Endodermal cell (in vitro differentiated cells): ENCODE measurements at regions not wholly inside any gene's neighbourhood (a gene's known extent, or its start where the extent isn't known, plus 50 kb on each side); places are given as distances from the start of the nearest gene placed in this dataset.

Source experiments
- DNase-seq: peaks from one replicate; pipeline ENCODE4 v3.0.0-alpha.2; 2017
- H3K27ac ChIP-seq: 2 replicates; pipeline ENCODE4 v1.5.1; 2013; ENCODE audit warnings: mild to moderate bottlenecking, low read depth, low read length, moderate library complexity
- H3K27me3 ChIP-seq: 2 replicates; pipeline ENCODE4 v1.6.1; 2013; ENCODE audit warnings: mild to moderate bottlenecking, low read length, moderate library complexity; ENCODE audit not compliant: insufficient read depth, control insufficient read depth, poor library complexity, severe bottlenecking
- H3K36me3 ChIP-seq: 2 replicates; pipeline ENCODE4 v1.7.0; 2013; ENCODE audit warnings: mild to moderate bottlenecking, low read length, moderate library complexity; ENCODE audit not compliant: control insufficient read depth, insufficient read depth
- H3K4me1 ChIP-seq: one replicate; pipeline ENCODE4 v1.7.0; 2013; ENCODE audit warnings: low read length; ENCODE audit not compliant: control insufficient read depth, insufficient read depth
- H3K4me3 ChIP-seq: 2 replicates; pipeline ENCODE4 v1.5.1; 2013; ENCODE audit warnings: mild to moderate bottlenecking, low read length, moderate library complexity
- H3K9ac ChIP-seq: 2 replicates; pipeline ENCODE4 v1.6.1; 2013; ENCODE audit warnings: mild to moderate bottlenecking, low read length, moderate library complexity; ENCODE audit not compliant: poor library complexity, severe bottlenecking; ENCODE audit errors: extremely low read depth
- H3K9me3 ChIP-seq: 2 replicates; pipeline ENCODE4 v1.6.1; 2013; ENCODE audit warnings: mild to moderate bottlenecking, low read length, moderate library complexity; ENCODE audit not compliant: control insufficient read depth
- H3K27ac Mint-ChIP-seq: 2 replicates; pipeline ENCODE4 v1.8.0; 2020; ENCODE audit warnings: mixed read lengths
- H3K27me3 Mint-ChIP-seq: 2 replicates; pipeline ENCODE4 v1.8.0; 2021; ENCODE audit warnings: mild to moderate bottlenecking, mixed read lengths; ENCODE audit not compliant: insufficient read depth
- H3K36me3 Mint-ChIP-seq: 2 replicates; pipeline ENCODE4 v1.8.0; 2020; ENCODE audit warnings: low read depth, mixed read lengths
- H3K4me1 Mint-ChIP-seq: 2 replicates; pipeline ENCODE4 v1.8.0; 2020; ENCODE audit warnings: mixed read lengths
- H3K4me3 Mint-ChIP-seq: 2 replicates; pipeline ENCODE4 v1.8.0; 2020; ENCODE audit warnings: mild to moderate bottlenecking, moderate library complexity, mixed read lengths
- H3K9me3 Mint-ChIP-seq: 2 replicates; pipeline ENCODE4 v1.8.0; 2020; ENCODE audit warnings: mild to moderate bottlenecking, mixed read lengths
- CTCF ChIP-seq: fragments of 200-600 bp; sonication (generic); conservative IDR thresholded peaks from 2 replicates; pipeline ENCODE4 v1.5.0; 2021; ENCODE audit warnings: antibody characterized with exemption, mild to moderate bottlenecking
- WGBS, 2 experiments: methylation state at CpG; one replicate each; pipeline versions ENCODE4 v1.1.5 to v1.1.7; 2013; ENCODE audit warnings: missing lambda C conversion rate in 2 of 2, mixed read lengths in 1 of 2; ENCODE audit not compliant: insufficient coverage in 1 of 2, insufficient read length in 1 of 2; 5-methylcytosine and 5-hydroxymethylcytosine counted together

GRCh38 chr12:98220636-98221035, 294.8 kb upstream of the TMPO start:
- H3K27ac Mint-ChIP-seq, result no peak overlapping the region
- 68 to 70% methylated on average over 2 of the region's 2 CpGs for WGBS, 2 experiments

GRCh38 chr12:98221243-98221808, 294.1 kb upstream of the TMPO start:
- Histone ChIP-seq H3K27ac (no peak overlapping the region), H3K9me3 (peaks cover 5% of the 10 kb centered on the region), H3K9ac (no peak overlapping the region), H3K27me3 (no peaks in the 10 kb centered on the region), H3K4me3 (no peak overlapping the region), H3K4me1 (peaks cover 5% of the 10 kb centered on the region), H3K36me3 (no peaks in the 10 kb centered on the region)
- Mint-ChIP-seq H3K4me3 (no peak overlapping the region), H3K9me3 (peaks cover 1% of the 10 kb centered on the region), H3K4me1 (peaks cover 54% of the 10 kb centered on the region), H3K36me3 (no peaks in the 10 kb centered on the region), H3K27me3 (no peaks in the 10 kb centered on the region), H3K27ac (peak overlapping the region; percentile 10)
- peak; percentile 59 for DNase-seq
- no peak for TF ChIP-seq CTCF
- 78 to 86% methylated on average over 3 to 7 of the region's 8 CpGs for WGBS, 2 experiments

More at GRCh38 chr12:98220636-98221035, 294.8 kb upstream of the TMPO start:
- Mint-ChIP-seq H3K36me3 (no peaks in the 10 kb centered on the region), H3K9me3 (no peaks in the 10 kb centered on the region), H3K4me3 (no peak overlapping the region), H3K4me1 (peaks cover 54% of the 10 kb centered on the region), H3K27me3 (no peaks in the 10 kb centered on the region)
- Histone ChIP-seq H3K4me3 (no peak overlapping the region), H3K27ac (no peak overlapping the region), H3K9ac (no peak overlapping the region), H3K9me3 (no peaks in the 10 kb centered on the region), H3K36me3 (no peaks in the 10 kb centered on the region), H3K4me1 (peaks cover 5% of the 10 kb centered on the region), H3K27me3 (no peaks in the 10 kb centered on the region)
- TF ChIP-seq CTCF, result no peak
- no peak for DNase-seq

- peaks cover 54% of the 10 kb centered on the region for H3K4me1 Mint-ChIP-seq
- WGBS, 2 experiments, result 92 to 97% methylated on average over 1 of the region's 2 CpGs
- Histone ChIP-seq H3K36me3 (no peaks in the 10 kb centered on the region), H3K27ac (no peak overlapping the region), H3K4me3 (no peak overlapping the region), H3K4me1 (peaks cover 5% of the 10 kb centered on the region), H3K27me3 (no peaks in the 10 kb centered on the region), H3K9me3 (peaks cover 13% of the 10 kb centered on the region), H3K9ac (no peak overlapping the region)
- H3K9me3 Mint-ChIP-seq, result peaks cover 7% of the 10 kb centered on the region
- no peak overlapping the region for H3K27ac Mint-ChIP-seq
- no peak for DNase-seq
- no peak for TF ChIP-seq CTCF
- H3K27me3 Mint-ChIP-seq, result no peaks in the 10 kb centered on the region
- H3K36me3 Mint-ChIP-seq, result no peaks in the 10 kb centered on the region
- no peak overlapping the region for H3K4me3 Mint-ChIP-seq
These were observed 293.3 kb upstream of the TMPO start for GRCh38 chr12:98222135-98222534.
